Loucy (cell line): ENCODE measurements at regions not wholly inside any gene's neighbourhood (a gene's known extent, or its start where the extent isn't known, plus 50 kb on each side); places are given as distances from the start of the nearest gene placed in this dataset.

Source experiments
- EZH2phosphoT487 ChIP-seq: fragments of 200-600 bp; IDR thresholded peaks from 2 replicates; pipeline ENCODE4 v1.6.1; 2018; ENCODE audit warnings: antibody characterized with exemption, mild to moderate bottlenecking, moderate library complexity, borderline replicate concordance
- TF ChIP-seq, protein P1 (sequence below): fragments of 200-600 bp; sonication (generic); conservative IDR thresholded peaks from 2 replicates; pipeline ENCODE4 v1.5.1; 2014; ENCODE audit warnings: mild to moderate bottlenecking, antibody characterized with exemption, low read length

DNA sequence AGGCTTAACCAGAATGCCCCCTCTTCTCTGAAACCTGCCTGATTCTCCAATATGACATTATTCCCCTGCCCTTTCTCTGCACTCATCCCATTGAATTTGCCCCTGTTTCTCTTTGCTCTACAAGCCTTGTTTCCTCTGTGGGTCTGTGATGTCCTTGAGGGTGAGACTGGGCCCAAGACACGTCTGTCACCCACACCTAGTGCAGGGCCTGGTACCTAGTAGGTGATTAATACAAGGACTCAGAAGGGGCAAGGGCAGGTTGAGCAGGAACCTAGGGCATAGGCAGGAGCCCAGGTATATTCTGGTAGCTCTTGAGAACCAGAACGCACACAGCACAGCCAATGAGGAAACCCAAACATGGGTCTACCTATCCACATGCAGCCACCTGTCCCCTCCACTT, 81.9 kb upstream of the HMGXB4 start:
- TF ChIP-seq, protein P1, sequence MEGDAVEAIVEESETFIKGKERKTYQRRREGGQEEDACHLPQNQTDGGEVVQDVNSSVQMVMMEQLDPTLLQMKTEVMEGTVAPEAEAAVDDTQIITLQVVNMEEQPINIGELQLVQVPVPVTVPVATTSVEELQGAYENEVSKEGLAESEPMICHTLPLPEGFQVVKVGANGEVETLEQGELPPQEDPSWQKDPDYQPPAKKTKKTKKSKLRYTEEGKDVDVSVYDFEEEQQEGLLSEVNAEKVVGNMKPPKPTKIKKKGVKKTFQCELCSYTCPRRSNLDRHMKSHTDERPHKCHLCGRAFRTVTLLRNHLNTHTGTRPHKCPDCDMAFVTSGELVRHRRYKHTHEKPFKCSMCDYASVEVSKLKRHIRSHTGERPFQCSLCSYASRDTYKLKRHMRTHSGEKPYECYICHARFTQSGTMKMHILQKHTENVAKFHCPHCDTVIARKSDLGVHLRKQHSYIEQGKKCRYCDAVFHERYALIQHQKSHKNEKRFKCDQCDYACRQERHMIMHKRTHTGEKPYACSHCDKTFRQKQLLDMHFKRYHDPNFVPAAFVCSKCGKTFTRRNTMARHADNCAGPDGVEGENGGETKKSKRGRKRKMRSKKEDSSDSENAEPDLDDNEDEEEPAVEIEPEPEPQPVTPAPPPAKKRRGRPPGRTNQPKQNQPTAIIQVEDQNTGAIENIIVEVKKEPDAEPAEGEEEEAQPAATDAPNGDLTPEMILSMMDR = no peak
- TF ChIP-seq EZH2phosphoT487 = no peak
